ENCODE measurements at regions not wholly inside any gene's neighbourhood (a gene's known extent, or its start where the extent isn't known, plus 50 kb on each side); places are given as distances from the start of the nearest gene placed in this dataset.

DNA sequence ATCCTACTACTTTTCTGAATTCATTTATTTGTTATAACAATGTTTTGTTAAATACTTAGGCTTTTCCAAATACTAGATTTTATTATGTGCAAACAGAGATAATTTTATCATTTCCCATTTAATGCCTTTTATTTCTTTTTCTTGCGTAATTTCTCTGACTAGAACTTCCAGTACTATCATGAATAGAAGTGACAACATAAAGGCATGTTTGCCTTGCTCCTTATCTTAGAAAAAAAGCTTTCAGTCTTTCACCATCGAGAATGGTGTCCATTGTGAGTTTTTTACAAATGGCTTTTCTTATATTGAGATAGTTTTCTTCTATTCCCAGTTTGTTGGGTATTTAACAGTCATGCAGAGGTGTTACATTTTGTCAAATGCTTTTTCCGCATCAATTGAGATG lies 453.1 kb upstream of the ZP4 start:
- TF ChIP-seq, protein P1, sequence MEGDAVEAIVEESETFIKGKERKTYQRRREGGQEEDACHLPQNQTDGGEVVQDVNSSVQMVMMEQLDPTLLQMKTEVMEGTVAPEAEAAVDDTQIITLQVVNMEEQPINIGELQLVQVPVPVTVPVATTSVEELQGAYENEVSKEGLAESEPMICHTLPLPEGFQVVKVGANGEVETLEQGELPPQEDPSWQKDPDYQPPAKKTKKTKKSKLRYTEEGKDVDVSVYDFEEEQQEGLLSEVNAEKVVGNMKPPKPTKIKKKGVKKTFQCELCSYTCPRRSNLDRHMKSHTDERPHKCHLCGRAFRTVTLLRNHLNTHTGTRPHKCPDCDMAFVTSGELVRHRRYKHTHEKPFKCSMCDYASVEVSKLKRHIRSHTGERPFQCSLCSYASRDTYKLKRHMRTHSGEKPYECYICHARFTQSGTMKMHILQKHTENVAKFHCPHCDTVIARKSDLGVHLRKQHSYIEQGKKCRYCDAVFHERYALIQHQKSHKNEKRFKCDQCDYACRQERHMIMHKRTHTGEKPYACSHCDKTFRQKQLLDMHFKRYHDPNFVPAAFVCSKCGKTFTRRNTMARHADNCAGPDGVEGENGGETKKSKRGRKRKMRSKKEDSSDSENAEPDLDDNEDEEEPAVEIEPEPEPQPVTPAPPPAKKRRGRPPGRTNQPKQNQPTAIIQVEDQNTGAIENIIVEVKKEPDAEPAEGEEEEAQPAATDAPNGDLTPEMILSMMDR (IDR thresholded peaks at IDR 0.05; ENCODE audit: low read depth, low read length, missing input control) = no peak
- TF ChIP-seq RAD21 (IDR thresholded peaks at IDR 0.05) (no peak), JUND (IDR thresholded peaks at IDR 0.05) (no peak), GABPA (IDR thresholded peaks at IDR 0.05 in 1 of 2, conservative IDR thresholded peaks at IDR 0.05 in 1 of 2) (no peak), HNF4G (IDR thresholded peaks at IDR 0.05) (no peak), TAF1 (conservative IDR thresholded peaks at IDR 0.05) (no peak), FOXA1 (IDR thresholded peaks at IDR 0.05) (no peak), FOXA2 (IDR thresholded peaks at IDR 0.05) (no peak), EGR1 (IDR thresholded peaks at IDR 0.05; ENCODE audit: low read depth in 2 of 2) (no peak), SP1 (IDR thresholded peaks at IDR 0.05) (no peak), YY1 (IDR thresholded peaks at IDR 0.05) (peak; percentile 74), RXRA (IDR thresholded peaks at IDR 0.05) (peak; percentile 6 to 24)
- TF ChIP-seq, protein P2, sequence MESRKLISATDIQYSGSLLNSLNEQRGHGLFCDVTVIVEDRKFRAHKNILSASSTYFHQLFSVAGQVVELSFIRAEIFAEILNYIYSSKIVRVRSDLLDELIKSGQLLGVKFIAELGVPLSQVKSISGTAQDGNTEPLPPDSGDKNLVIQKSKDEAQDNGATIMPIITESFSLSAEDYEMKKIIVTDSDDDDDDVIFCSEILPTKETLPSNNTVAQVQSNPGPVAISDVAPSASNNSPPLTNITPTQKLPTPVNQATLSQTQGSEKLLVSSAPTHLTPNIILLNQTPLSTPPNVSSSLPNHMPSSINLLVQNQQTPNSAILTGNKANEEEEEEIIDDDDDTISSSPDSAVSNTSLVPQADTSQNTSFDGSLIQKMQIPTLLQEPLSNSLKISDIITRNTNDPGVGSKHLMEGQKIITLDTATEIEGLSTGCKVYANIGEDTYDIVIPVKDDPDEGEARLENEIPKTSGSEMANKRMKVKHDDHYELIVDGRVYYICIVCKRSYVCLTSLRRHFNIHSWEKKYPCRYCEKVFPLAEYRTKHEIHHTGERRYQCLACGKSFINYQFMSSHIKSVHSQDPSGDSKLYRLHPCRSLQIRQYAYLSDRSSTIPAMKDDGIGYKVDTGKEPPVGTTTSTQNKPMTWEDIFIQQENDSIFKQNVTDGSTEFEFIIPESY (IDR thresholded peaks at IDR 0.05) = peak; percentile 30
- TF ChIP-seq, protein P3, sequence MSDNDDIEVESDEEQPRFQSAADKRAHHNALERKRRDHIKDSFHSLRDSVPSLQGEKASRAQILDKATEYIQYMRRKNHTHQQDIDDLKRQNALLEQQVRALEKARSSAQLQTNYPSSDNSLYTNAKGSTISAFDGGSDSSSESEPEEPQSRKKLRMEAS (IDR thresholded peaks at IDR 0.05) = peak; percentile 39
